IMR-90 (cell line): ENCODE measurements at regions not wholly inside any gene's neighbourhood (a gene's known extent, or its start where the extent isn't known, plus 50 kb on each side); places are given as distances from the start of the nearest gene placed in this dataset.

ENCODE experiments used
- ATAC-seq: fragments of 200-7000 bp; cut with Tn5 transposase; 2 replicates; pipeline ENCODE4 v1.9.1; 2020; ENCODE audit warnings: low read depth, mild to moderate bottlenecking, moderate library complexity
- BruUV-seq: library from RNA; stranded (reverse); fragments of 400-500 nt; replicated peaks from 2 replicates; lab custom pipeline; 2021; lab: Mats Ljungman, UMichigan
- CTCF ChIA-PET: fragments of 300-600 bp; formaldehyde crosslinking; extraction: SDS; loops from one replicate; lab custom pipeline; 2021; ENCODE audit warnings: antibody characterized with exemption; lab: Yijun Ruan, JAX
- POLR2A ChIA-PET: fragments of 300-600 bp; sonication (Branson Sonifier 250); formaldehyde crosslinking; loops from one replicate; lab custom pipeline; 2022; ENCODE audit warnings: antibody characterized with exemption; ENCODE audit not compliant: unreplicated experiment; lab: Charles Lee
- DNase-seq: peaks from one replicate; pipeline ENCODE4 v3.0.0; 2013
- H2AFZ ChIP-seq: replicated peaks from 2 replicates; pipeline ENCODE3; 2013; ENCODE audit warnings: low read length, mild to moderate bottlenecking; ENCODE audit not compliant: poor library complexity
- H2AK5ac ChIP-seq: 2 replicates; pipeline ENCODE4 v1.6.1; 2013; ENCODE audit warnings: low read depth, low read length, inconsistent platforms
- H2AK9ac ChIP-seq: replicated peaks from 2 replicates; pipeline ENCODE3; 2013; ENCODE audit warnings: mild to moderate bottlenecking, low read depth, low read length, moderate library complexity; ENCODE audit not compliant: poor library complexity
- H2BK120ac ChIP-seq: 2 replicates; pipeline ENCODE4 v1.6.1; 2013; ENCODE audit warnings: low read depth, low read length, inconsistent platforms
- H2BK15ac ChIP-seq: 3 replicates; pipeline ENCODE4 v1.6.1; 2013; ENCODE audit warnings: low read depth, low read length, inconsistent platforms
- H2BK20ac ChIP-seq: 2 replicates; pipeline ENCODE4 v1.6.1; 2013; ENCODE audit warnings: low read depth, mild to moderate bottlenecking, inconsistent platforms, low read length, moderate library complexity
- H2BK5ac ChIP-seq: 2 replicates; pipeline ENCODE4 v1.6.1; 2013; ENCODE audit warnings: mild to moderate bottlenecking, low read depth, low read length, inconsistent platforms; ENCODE audit not compliant: poor library complexity, severe bottlenecking
- H3K14ac ChIP-seq: replicated peaks from 2 replicates; pipeline ENCODE4 v1.6.1; 2013; ENCODE audit warnings: low read depth, low read length, inconsistent platforms
- H3K18ac ChIP-seq: 2 replicates; pipeline ENCODE4 v1.6.1; 2013; ENCODE audit warnings: low read depth, low read length, control low read depth
- H3K23ac ChIP-seq: 2 replicates; pipeline ENCODE4 v1.6.1; 2013; ENCODE audit warnings: low read depth, low read length, inconsistent platforms
- H3K27ac ChIP-seq: 2 replicates; pipeline ENCODE4 v1.5.1; 2013; ENCODE audit warnings: mild to moderate bottlenecking, control low read depth, low read length; ENCODE audit not compliant: insufficient read depth
- H3K27me3 ChIP-seq: 2 replicates; pipeline ENCODE4 v1.6.1; 2013; ENCODE audit warnings: low read length; ENCODE audit not compliant: control insufficient read depth, insufficient read depth
- H3K36me3 ChIP-seq: 2 replicates; pipeline ENCODE4 v1.6.1; 2013; ENCODE audit warnings: low read length, mixed read lengths; ENCODE audit not compliant: control insufficient read depth, insufficient read depth
- H3K4ac ChIP-seq: 2 replicates; pipeline ENCODE4 v1.6.1; 2013; ENCODE audit warnings: low read depth, low read length, inconsistent platforms
- H3K4me1 ChIP-seq: 2 replicates; pipeline ENCODE4 v1.6.1; 2013; ENCODE audit warnings: low read length, mixed read lengths; ENCODE audit not compliant: control insufficient read depth, insufficient read depth
- H3K4me2 ChIP-seq: 2 replicates; pipeline ENCODE4 v1.6.1; 2013; ENCODE audit warnings: low read depth, mild to moderate bottlenecking, control low read depth, low read length, moderate library complexity
- H3K4me3 ChIP-seq: 2 replicates; pipeline ENCODE4 v1.5.1; 2013; ENCODE audit warnings: low read depth, mild to moderate bottlenecking, control low read depth, low read length, moderate library complexity; ENCODE audit not compliant: insufficient read depth
- H3K56ac ChIP-seq: 2 replicates; pipeline ENCODE4 v1.6.1; 2013; ENCODE audit warnings: low read length, inconsistent platforms; ENCODE audit not compliant: insufficient read depth; ENCODE audit errors: extremely low read depth
- H3K79me1 ChIP-seq, 2 experiments: 2 replicates each; pipeline ENCODE4 v1.6.1; 2013; ENCODE audit warnings: low read length in 2 of 2, inconsistent platforms in 1 of 2, low read depth in 1 of 2
- H3K9ac ChIP-seq: 2 replicates; pipeline ENCODE4 v1.6.1; 2013; ENCODE audit warnings: low read depth, low read length, control low read depth
- H3K9me1 ChIP-seq: 2 replicates; pipeline ENCODE4 v1.6.1; 2013; ENCODE audit warnings: low read length, inconsistent platforms; ENCODE audit not compliant: insufficient read depth
- H3K9me3 ChIP-seq: 2 replicates; pipeline ENCODE4 v1.6.1; 2013; ENCODE audit warnings: low read length; ENCODE audit not compliant: control insufficient read depth, insufficient read depth
- H4K20me1 ChIP-seq: 2 replicates; pipeline ENCODE4 v1.6.1; 2013; ENCODE audit warnings: low read length, inconsistent platforms; ENCODE audit not compliant: insufficient read depth
- H4K5ac ChIP-seq: 2 replicates; pipeline ENCODE4 v1.6.1; 2013; ENCODE audit warnings: mild to moderate bottlenecking, low read depth, low read length, control low read depth
- H4K8ac ChIP-seq, 2 experiments: 2 replicates each; pipeline ENCODE4 v1.6.1; 2013; ENCODE audit warnings: low read depth in 2 of 2, low read length in 2 of 2, control low read depth in 1 of 2, inconsistent platforms in 1 of 2
- H4K91ac ChIP-seq: 2 replicates; pipeline ENCODE4 v1.6.1; 2013; ENCODE audit warnings: low read depth, low read length, inconsistent platforms; ENCODE audit not compliant: insufficient read depth
- BHLHE40 ChIP-seq: fragments of 150-350 bp; IDR thresholded peaks from 2 replicates; pipeline ENCODE4 v1.6.1; 2016; ENCODE audit warnings: mild to moderate bottlenecking, low read depth, low read length
- CTCF ChIP-seq: conservative IDR thresholded peaks from 2 replicates; pipeline ENCODE4 v1.5.1; 2012; ENCODE audit warnings: mild to moderate bottlenecking, low read depth, low read length, improper control_type of control experiment
- FOS ChIP-seq: fragments of 150-350 bp; IDR thresholded peaks from 2 replicates; pipeline ENCODE4 v1.6.1; 2016; ENCODE audit warnings: low read depth, low read length
- MAZ ChIP-seq: IDR thresholded peaks from 2 replicates; pipeline ENCODE4 v1.6.1; 2012; ENCODE audit warnings: low read depth, mild to moderate bottlenecking, low read length, improper control_type of control experiment, moderate library complexity, borderline replicate concordance
- RAD21 ChIP-seq: IDR thresholded peaks from 2 replicates; pipeline ENCODE4 v1.6.1; 2012; ENCODE audit warnings: low read length, improper control_type of control experiment
- RFX5 ChIP-seq: IDR thresholded peaks from 2 replicates; pipeline ENCODE4 v1.8.0; 2012; ENCODE audit warnings: low read depth, mild to moderate bottlenecking, low read length, moderate library complexity
- WGBS, 2 experiments: methylation state at CpG; one replicate each; pipeline versions ENCODE4 v1.1.5 to v1.1.7; 2013; ENCODE audit warnings: missing lambda C conversion rate in 2 of 2; ENCODE audit not compliant: insufficient read length in 1 of 2; ENCODE audit errors: extremely low coverage in 2 of 2; 5-methylcytosine and 5-hydroxymethylcytosine counted together
- dilution Hi-C: fragments of 300-500 bp; cut with HindIII; formaldehyde crosslinking; loops from one replicate; pipeline ENCODE4 v1.14.3; 2018; ENCODE audit warnings: low sequenced_read_pairs; ENCODE audit not compliant: unreplicated experiment
- in situ Hi-C: fragments of 300-500 bp; cut with MboI; formaldehyde crosslinking; loops from 3 replicates; pipeline ENCODE4 v1.14.3; 2019; ENCODE audit warnings: low sequenced_read_pairs, inconsistent platforms, mixed read lengths
- intact Hi-C: fragments of 100-400 bp; cut with micrococcal nuclease; formaldehyde crosslinking; loops from 2 replicates; pipeline ENCODE4 v1.10.0; 2022

- no peak overlapping the region for H4K91ac ChIP-seq
- no peak overlapping the region for H2BK120ac ChIP-seq
- DNase-seq (peak; percentile 82), ATAC-seq (peak; percentile 72)
- dilution Hi-C loops (no loop called here), in situ Hi-C loops (no loop called here), intact Hi-C loops (no loop called here)
- ChIA-PET POLR2A (no interaction called here), CTCF (interaction anchor here (0.9 kb wide), 1 partner anchor 18 kb away, joined by 11 read pairs; no protein-coding TSS in a partner anchor)
- H3K9me3 ChIP-seq: no peaks in the 10 kb centered on the region
- H2BK5ac ChIP-seq: no peak overlapping the region
- H3K9me1 ChIP-seq: no peaks in the 10 kb centered on the region
- H4K8ac ChIP-seq: no peak overlapping the region
- 0 out of 2 replicates have a peak, but pooled peaks cover 2% of the 10 kb centered on the region for H3K4me1 ChIP-seq
- no peak overlapping the region for H3K4me3 ChIP-seq
- H3K9ac ChIP-seq: no peak overlapping the region
- no peaks in the 10 kb centered on the region for H3K79me1 ChIP-seq
- H3K4me2 ChIP-seq: no peak overlapping the region
- H3K23ac ChIP-seq: no peak overlapping the region
- no peak overlapping the region for H2AFZ ChIP-seq
- no peak overlapping the region for H4K5ac ChIP-seq
- H2AK9ac ChIP-seq: no peak overlapping the region
- H4K20me1 ChIP-seq: no peaks in the 10 kb centered on the region
- no peaks in the 10 kb centered on the region for H3K36me3 ChIP-seq
- H3K18ac ChIP-seq: peak overlapping the region; percentile 33; the same call in 1 of the 2 replicates
- no CpG with 5 or more reads among the region's 3 CpGs for WGBS, 2 experiments
- H3K4ac ChIP-seq: no peak overlapping the region
- no peak overlapping the region for H2BK15ac ChIP-seq
- no peaks in the 10 kb centered on the region for H3K27me3 ChIP-seq
- TF ChIP-seq RAD21 (no peak), BHLHE40 (no peak), MAZ (no peak), CTCF (no peak), FOS (peak; percentile 56; the same call in 1 of the 2 replicates), RFX5 (no peak)
- no peak overlapping the region for H2AK5ac ChIP-seq
- H3K14ac ChIP-seq: no peak overlapping the region
- H3K27ac ChIP-seq: no peak overlapping the region
- H3K56ac ChIP-seq: no peak overlapping the region
- no TSS peak for BruUV-seq
- no peak overlapping the region for H2BK20ac ChIP-seq
Observed at GRCh38 chr3:76063019-76063418, 277.7 kb upstream of the ZNF717 start.
